IMR-90 (cell line): ENCODE measurements at regions not wholly inside any gene's neighbourhood (a gene's known extent, or its start where the extent isn't known, plus 50 kb on each side); places are given as distances from the start of the nearest gene placed in this dataset.

Experiments
- ATAC-seq: fragments of 200-7000 bp; cut with Tn5 transposase; 2 replicates; pipeline ENCODE4 v1.9.1; 2020; ENCODE audit warnings: low read depth, mild to moderate bottlenecking, moderate library complexity
- BruUV-seq: library from RNA; stranded (reverse); fragments of 400-500 nt; replicated peaks from 2 replicates; lab custom pipeline; 2021; lab: Mats Ljungman, UMichigan
- CTCF ChIA-PET: fragments of 300-600 bp; formaldehyde crosslinking; extraction: SDS; loops from one replicate; lab custom pipeline; 2021; ENCODE audit warnings: antibody characterized with exemption; lab: Yijun Ruan, JAX
- POLR2A ChIA-PET: fragments of 300-600 bp; sonication (Branson Sonifier 250); formaldehyde crosslinking; loops from one replicate; lab custom pipeline; 2022; ENCODE audit warnings: antibody characterized with exemption; ENCODE audit not compliant: unreplicated experiment; lab: Charles Lee
- DNase-seq: peaks from one replicate; pipeline ENCODE4 v3.0.0; 2013
- H2AFZ ChIP-seq: replicated peaks from 2 replicates; pipeline ENCODE3; 2013; ENCODE audit warnings: low read length, mild to moderate bottlenecking; ENCODE audit not compliant: poor library complexity
- H2AK5ac ChIP-seq: 2 replicates; pipeline ENCODE4 v1.6.1; 2013; ENCODE audit warnings: low read depth, low read length, inconsistent platforms
- H2AK9ac ChIP-seq: replicated peaks from 2 replicates; pipeline ENCODE3; 2013; ENCODE audit warnings: mild to moderate bottlenecking, low read depth, low read length, moderate library complexity; ENCODE audit not compliant: poor library complexity
- H2BK120ac ChIP-seq: 2 replicates; pipeline ENCODE4 v1.6.1; 2013; ENCODE audit warnings: low read depth, low read length, inconsistent platforms
- H2BK15ac ChIP-seq: 3 replicates; pipeline ENCODE4 v1.6.1; 2013; ENCODE audit warnings: low read depth, low read length, inconsistent platforms
- H2BK20ac ChIP-seq: 2 replicates; pipeline ENCODE4 v1.6.1; 2013; ENCODE audit warnings: low read depth, mild to moderate bottlenecking, inconsistent platforms, low read length, moderate library complexity
- H2BK5ac ChIP-seq: 2 replicates; pipeline ENCODE4 v1.6.1; 2013; ENCODE audit warnings: mild to moderate bottlenecking, low read depth, low read length, inconsistent platforms; ENCODE audit not compliant: poor library complexity, severe bottlenecking
- H3K14ac ChIP-seq: replicated peaks from 2 replicates; pipeline ENCODE4 v1.6.1; 2013; ENCODE audit warnings: low read depth, low read length, inconsistent platforms
- H3K18ac ChIP-seq: 2 replicates; pipeline ENCODE4 v1.6.1; 2013; ENCODE audit warnings: low read depth, low read length, control low read depth
- H3K23ac ChIP-seq: 2 replicates; pipeline ENCODE4 v1.6.1; 2013; ENCODE audit warnings: low read depth, low read length, inconsistent platforms
- H3K27ac ChIP-seq: 2 replicates; pipeline ENCODE4 v1.5.1; 2013; ENCODE audit warnings: mild to moderate bottlenecking, control low read depth, low read length; ENCODE audit not compliant: insufficient read depth
- H3K27me3 ChIP-seq: 2 replicates; pipeline ENCODE4 v1.6.1; 2013; ENCODE audit warnings: low read length; ENCODE audit not compliant: control insufficient read depth, insufficient read depth
- H3K36me3 ChIP-seq: 2 replicates; pipeline ENCODE4 v1.6.1; 2013; ENCODE audit warnings: low read length, mixed read lengths; ENCODE audit not compliant: control insufficient read depth, insufficient read depth
- H3K4ac ChIP-seq: 2 replicates; pipeline ENCODE4 v1.6.1; 2013; ENCODE audit warnings: low read depth, low read length, inconsistent platforms
- H3K4me1 ChIP-seq: 2 replicates; pipeline ENCODE4 v1.6.1; 2013; ENCODE audit warnings: low read length, mixed read lengths; ENCODE audit not compliant: control insufficient read depth, insufficient read depth
- H3K4me2 ChIP-seq: 2 replicates; pipeline ENCODE4 v1.6.1; 2013; ENCODE audit warnings: low read depth, mild to moderate bottlenecking, control low read depth, low read length, moderate library complexity
- H3K4me3 ChIP-seq: 2 replicates; pipeline ENCODE4 v1.5.1; 2013; ENCODE audit warnings: low read depth, mild to moderate bottlenecking, control low read depth, low read length, moderate library complexity; ENCODE audit not compliant: insufficient read depth
- H3K56ac ChIP-seq: 2 replicates; pipeline ENCODE4 v1.6.1; 2013; ENCODE audit warnings: low read length, inconsistent platforms; ENCODE audit not compliant: insufficient read depth; ENCODE audit errors: extremely low read depth
- H3K79me1 ChIP-seq, 2 experiments: 2 replicates each; pipeline ENCODE4 v1.6.1; 2013; ENCODE audit warnings: low read length in 2 of 2, inconsistent platforms in 1 of 2, low read depth in 1 of 2
- H3K9ac ChIP-seq: 2 replicates; pipeline ENCODE4 v1.6.1; 2013; ENCODE audit warnings: low read depth, low read length, control low read depth
- H3K9me1 ChIP-seq: 2 replicates; pipeline ENCODE4 v1.6.1; 2013; ENCODE audit warnings: low read length, inconsistent platforms; ENCODE audit not compliant: insufficient read depth
- H3K9me3 ChIP-seq: 2 replicates; pipeline ENCODE4 v1.6.1; 2013; ENCODE audit warnings: low read length; ENCODE audit not compliant: control insufficient read depth, insufficient read depth
- H4K20me1 ChIP-seq: 2 replicates; pipeline ENCODE4 v1.6.1; 2013; ENCODE audit warnings: low read length, inconsistent platforms; ENCODE audit not compliant: insufficient read depth
- H4K5ac ChIP-seq: 2 replicates; pipeline ENCODE4 v1.6.1; 2013; ENCODE audit warnings: mild to moderate bottlenecking, low read depth, low read length, control low read depth
- H4K8ac ChIP-seq, 2 experiments: 2 replicates each; pipeline ENCODE4 v1.6.1; 2013; ENCODE audit warnings: low read depth in 2 of 2, low read length in 2 of 2, control low read depth in 1 of 2, inconsistent platforms in 1 of 2
- H4K91ac ChIP-seq: 2 replicates; pipeline ENCODE4 v1.6.1; 2013; ENCODE audit warnings: low read depth, low read length, inconsistent platforms; ENCODE audit not compliant: insufficient read depth
- BHLHE40 ChIP-seq: fragments of 150-350 bp; IDR thresholded peaks from 2 replicates; pipeline ENCODE4 v1.6.1; 2016; ENCODE audit warnings: mild to moderate bottlenecking, low read depth, low read length
- CEBPB ChIP-seq: IDR thresholded peaks from 2 replicates; pipeline ENCODE4 v1.6.1; 2012; ENCODE audit warnings: low read depth, low read length, improper control_type of control experiment
- CHD1 ChIP-seq: IDR thresholded peaks from 2 replicates; pipeline ENCODE4 v1.6.1; 2012; ENCODE audit warnings: low read depth, low read length, improper control_type of control experiment
- FOS ChIP-seq: fragments of 150-350 bp; IDR thresholded peaks from 2 replicates; pipeline ENCODE4 v1.6.1; 2016; ENCODE audit warnings: low read depth, low read length
- MAFK ChIP-seq: IDR thresholded peaks from 2 replicates; pipeline ENCODE4 v1.6.1; 2012; ENCODE audit warnings: low read depth, low read length, improper control_type of control experiment
- MAZ ChIP-seq: IDR thresholded peaks from 2 replicates; pipeline ENCODE4 v1.6.1; 2012; ENCODE audit warnings: low read depth, mild to moderate bottlenecking, low read length, improper control_type of control experiment, moderate library complexity, borderline replicate concordance
- MXI1 ChIP-seq: IDR thresholded peaks from 2 replicates; pipeline ENCODE4 v1.6.1; 2012; ENCODE audit warnings: low read depth, mild to moderate bottlenecking, low read length, moderate library complexity, borderline replicate concordance
- NFE2L2 ChIP-seq: fragments of 150-350 bp; IDR thresholded peaks from 2 replicates; pipeline ENCODE4 v1.6.1; 2016; ENCODE audit warnings: low read depth, mild to moderate bottlenecking, low read length
- POLR2A ChIP-seq: IDR thresholded peaks from 2 replicates; pipeline ENCODE4 v1.6.1; 2012; ENCODE audit warnings: mild to moderate bottlenecking, low read depth, low read length
- RAD21 ChIP-seq: IDR thresholded peaks from 2 replicates; pipeline ENCODE4 v1.6.1; 2012; ENCODE audit warnings: low read length, improper control_type of control experiment
- RCOR1 ChIP-seq: IDR thresholded peaks from 2 replicates; pipeline ENCODE4 v1.6.1; 2012; ENCODE audit warnings: mild to moderate bottlenecking, low read length, improper control_type of control experiment; ENCODE audit not compliant: insufficient replicate concordance
- RFX5 ChIP-seq: IDR thresholded peaks from 2 replicates; pipeline ENCODE4 v1.8.0; 2012; ENCODE audit warnings: low read depth, mild to moderate bottlenecking, low read length, moderate library complexity
- SMC3 ChIP-seq: fragments of 150-350 bp; IDR thresholded peaks from 2 replicates; pipeline ENCODE4 v1.6.1; 2016; ENCODE audit warnings: low read depth, mild to moderate bottlenecking, antibody characterized with exemption, low read length, moderate library complexity
- WGBS, 2 experiments: methylation state at CpG; one replicate each; pipeline versions ENCODE4 v1.1.5 to v1.1.7; 2013; ENCODE audit warnings: missing lambda C conversion rate in 2 of 2; ENCODE audit not compliant: insufficient read length in 1 of 2; ENCODE audit errors: extremely low coverage in 2 of 2; 5-methylcytosine and 5-hydroxymethylcytosine counted together
- dilution Hi-C: fragments of 300-500 bp; cut with HindIII; formaldehyde crosslinking; loops from one replicate; pipeline ENCODE4 v1.14.3; 2018; ENCODE audit warnings: low sequenced_read_pairs; ENCODE audit not compliant: unreplicated experiment
- in situ Hi-C: fragments of 300-500 bp; cut with MboI; formaldehyde crosslinking; loops from 3 replicates; pipeline ENCODE4 v1.14.3; 2019; ENCODE audit warnings: low sequenced_read_pairs, inconsistent platforms, mixed read lengths
- intact Hi-C: fragments of 100-400 bp; cut with micrococcal nuclease; formaldehyde crosslinking; loops from 2 replicates; pipeline ENCODE4 v1.10.0; 2022
- TF ChIP-seq, protein P1 (sequence below): fragments of 150-350 bp; IDR thresholded peaks from 2 replicates; pipeline ENCODE4 v1.6.1; 2017; ENCODE audit warnings: mild to moderate bottlenecking, antibody characterized with exemption, low read length, low read depth
- TF ChIP-seq, protein P2 (sequence below): conservative IDR thresholded peaks from 2 replicates; pipeline ENCODE4 v1.5.1; 2012; ENCODE audit warnings: mild to moderate bottlenecking, low read depth, low read length, improper control_type of control experiment
- TF ChIP-seq, protein P3 (sequence below): fragments of 150-350 bp; IDR thresholded peaks from 2 replicates; pipeline ENCODE4 v1.6.1; 2016; ENCODE audit warnings: low read depth, mild to moderate bottlenecking, low read length, moderate library complexity, borderline replicate concordance

DNA sequence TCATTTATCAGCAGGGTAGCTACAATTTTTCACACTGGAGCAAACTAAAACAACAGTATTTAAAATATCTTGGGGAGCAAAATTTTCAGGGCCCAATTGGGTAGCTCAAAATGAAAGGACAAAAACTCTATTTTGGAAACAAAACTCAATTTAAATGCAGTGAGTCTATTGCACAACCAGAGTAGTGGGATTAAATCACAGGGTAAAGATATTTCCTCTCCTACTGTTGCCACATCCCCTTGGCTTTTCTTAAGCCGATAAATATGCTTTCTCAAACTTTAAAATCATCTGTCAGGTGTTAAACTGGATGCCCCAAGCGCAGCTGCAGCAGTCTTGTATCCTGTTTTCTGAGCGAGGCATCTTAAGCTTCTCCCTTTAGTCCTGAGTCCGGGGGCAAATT, 1474.3 kb upstream of the CDH9 start:
- ChIA-PET CTCF (no interaction called here), POLR2A (no interaction called here)
- H4K8ac ChIP-seq = no peak overlapping the region
- H3K14ac ChIP-seq = no peak overlapping the region
- no peaks in the 10 kb centered on the region for H3K79me1 ChIP-seq
- no peak overlapping the region for H3K4ac ChIP-seq
- no peaks in the 10 kb centered on the region for H3K4me1 ChIP-seq
- no peak overlapping the region for H2BK20ac ChIP-seq
- H3K4me2 ChIP-seq = no peak overlapping the region
- no peak overlapping the region for H2BK15ac ChIP-seq
- no peak overlapping the region for H4K5ac ChIP-seq
- H3K18ac ChIP-seq = no peak overlapping the region
- intact Hi-C loops (no loop called here), dilution Hi-C loops (no loop called here), in situ Hi-C loops (no loop called here)
- ATAC-seq = no peak
- no peak overlapping the region for H3K9ac ChIP-seq
- H2AFZ ChIP-seq = no peak overlapping the region
- no peak overlapping the region for H3K23ac ChIP-seq
- no peak overlapping the region for H2AK5ac ChIP-seq
- no peaks in the 10 kb centered on the region for H3K36me3 ChIP-seq
- DNase-seq = no peak
- H2BK120ac ChIP-seq = no peak overlapping the region
- H3K4me3 ChIP-seq = no peak overlapping the region
- no peak overlapping the region for H3K56ac ChIP-seq
- BruUV-seq = no TSS peak
- no peak overlapping the region for H2AK9ac ChIP-seq
- 18% methylated on average over 2 of the region's 4 CpGs; no CpG with 5 or more reads in 1 of the 2 experiments for WGBS, 2 experiments
- peaks cover 4% of the 10 kb centered on the region; the same call in 1 of the 2 replicates for H3K9me3 ChIP-seq
- TF ChIP-seq NFE2L2 (no peak), CEBPB (no peak), RCOR1 (no peak), SMC3 (no peak), POLR2A (no peak), MXI1 (no peak), MAFK (no peak), BHLHE40 (no peak), MAZ (no peak), RFX5 (no peak), CHD1 (no peak), RAD21 (no peak), FOS (no peak)
- TF ChIP-seq, protein P1, sequence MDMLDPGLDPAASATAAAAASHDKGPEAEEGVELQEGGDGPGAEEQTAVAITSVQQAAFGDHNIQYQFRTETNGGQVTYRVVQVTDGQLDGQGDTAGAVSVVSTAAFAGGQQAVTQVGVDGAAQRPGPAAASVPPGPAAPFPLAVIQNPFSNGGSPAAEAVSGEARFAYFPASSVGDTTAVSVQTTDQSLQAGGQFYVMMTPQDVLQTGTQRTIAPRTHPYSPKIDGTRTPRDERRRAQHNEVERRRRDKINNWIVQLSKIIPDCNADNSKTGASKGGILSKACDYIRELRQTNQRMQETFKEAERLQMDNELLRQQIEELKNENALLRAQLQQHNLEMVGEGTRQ = no peak
- TF ChIP-seq, protein P2, sequence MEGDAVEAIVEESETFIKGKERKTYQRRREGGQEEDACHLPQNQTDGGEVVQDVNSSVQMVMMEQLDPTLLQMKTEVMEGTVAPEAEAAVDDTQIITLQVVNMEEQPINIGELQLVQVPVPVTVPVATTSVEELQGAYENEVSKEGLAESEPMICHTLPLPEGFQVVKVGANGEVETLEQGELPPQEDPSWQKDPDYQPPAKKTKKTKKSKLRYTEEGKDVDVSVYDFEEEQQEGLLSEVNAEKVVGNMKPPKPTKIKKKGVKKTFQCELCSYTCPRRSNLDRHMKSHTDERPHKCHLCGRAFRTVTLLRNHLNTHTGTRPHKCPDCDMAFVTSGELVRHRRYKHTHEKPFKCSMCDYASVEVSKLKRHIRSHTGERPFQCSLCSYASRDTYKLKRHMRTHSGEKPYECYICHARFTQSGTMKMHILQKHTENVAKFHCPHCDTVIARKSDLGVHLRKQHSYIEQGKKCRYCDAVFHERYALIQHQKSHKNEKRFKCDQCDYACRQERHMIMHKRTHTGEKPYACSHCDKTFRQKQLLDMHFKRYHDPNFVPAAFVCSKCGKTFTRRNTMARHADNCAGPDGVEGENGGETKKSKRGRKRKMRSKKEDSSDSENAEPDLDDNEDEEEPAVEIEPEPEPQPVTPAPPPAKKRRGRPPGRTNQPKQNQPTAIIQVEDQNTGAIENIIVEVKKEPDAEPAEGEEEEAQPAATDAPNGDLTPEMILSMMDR = no peak
- TF ChIP-seq, protein P3, sequence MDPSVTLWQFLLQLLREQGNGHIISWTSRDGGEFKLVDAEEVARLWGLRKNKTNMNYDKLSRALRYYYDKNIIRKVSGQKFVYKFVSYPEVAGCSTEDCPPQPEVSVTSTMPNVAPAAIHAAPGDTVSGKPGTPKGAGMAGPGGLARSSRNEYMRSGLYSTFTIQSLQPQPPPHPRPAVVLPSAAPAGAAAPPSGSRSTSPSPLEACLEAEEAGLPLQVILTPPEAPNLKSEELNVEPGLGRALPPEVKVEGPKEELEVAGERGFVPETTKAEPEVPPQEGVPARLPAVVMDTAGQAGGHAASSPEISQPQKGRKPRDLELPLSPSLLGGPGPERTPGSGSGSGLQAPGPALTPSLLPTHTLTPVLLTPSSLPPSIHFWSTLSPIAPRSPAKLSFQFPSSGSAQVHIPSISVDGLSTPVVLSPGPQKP = no peak
- H3K27me3 ChIP-seq = no peaks in the 10 kb centered on the region
- no peaks in the 10 kb centered on the region for H3K9me1 ChIP-seq
- no peak overlapping the region for H4K91ac ChIP-seq
- no peak overlapping the region for H2BK5ac ChIP-seq
- H3K27ac ChIP-seq = no peak overlapping the region
- no peaks in the 10 kb centered on the region for H4K20me1 ChIP-seq
